Right lobe of liver (tissue), 6 donors: ENCODE measurements at regions not wholly inside any gene's neighbourhood (a gene's known extent, or its start where the extent isn't known, plus 50 kb on each side); places are given as distances from the start of the nearest gene placed in this dataset.

Experiments used
- ATAC-seq, 4 donors: fragments of 200-7000 bp; cut with Tn5 transposase; one replicate each; pipeline ENCODE4 v1.9.1; 2020; ENCODE audit warnings: mild to moderate bottlenecking in 4 of 4, moderate library complexity in 4 of 4
- DNase-seq, 3 donors: peaks; one replicate each; pipeline ENCODE4 v3.0.0-alpha.2; 2020
- H3K27ac ChIP-seq, 3 donors: fragments of 200-600 bp; one replicate each; pipeline ENCODE4 v1.8.0; 2022
- H3K27me3 ChIP-seq, 2 donors: fragments of 200-600 bp; one replicate each; pipeline ENCODE4 v1.8.0; 2022
- H3K36me3 ChIP-seq, 4 donors: fragments of 200-600 bp; sonication (generic) in 1 of 4; one replicate each; pipeline versions ENCODE4 v1.5.1 to v1.8.0; 2017 to 2022; ENCODE audit warnings: control low read depth in 1 of 4
- H3K4me1 ChIP-seq, 4 donors: fragments of 200-600 bp; sonication (generic) in 1 of 4; one replicate each; pipeline versions ENCODE4 v1.5.1 to v1.8.0; 2017 to 2022; ENCODE audit warnings: control low read depth in 1 of 4
- H3K4me3 ChIP-seq, 3 donors: fragments of 200-600 bp; one replicate each; pipeline ENCODE4 v1.8.0; 2022
- H3K9me3 ChIP-seq, 4 donors: fragments of 200-600 bp; sonication (generic) in 1 of 4; one replicate each; pipeline versions ENCODE4 v1.5.1 to v1.8.0; 2017 to 2022; ENCODE audit warnings: control low read depth in 1 of 4
- CTCF ChIP-seq, 4 donors: fragments of 200-600 bp in 3 of 4; fragments of 450-650 bp in 1 of 4; IDR thresholded peaks; one replicate each; pipeline versions ENCODE4 v1.5.1 to v1.8.0; 2016 to 2022; ENCODE audit warnings: antibody characterized with exemption in 4 of 4, mild to moderate bottlenecking in 2 of 4
- POLR2A ChIP-seq: fragments of 450-650 bp; IDR thresholded peaks from one replicate; pipeline ENCODE4 v1.6.1; 2017; ENCODE audit warnings: antibody characterized with exemption, mild to moderate bottlenecking
- WGBS: methylation state at CpG from one replicate; pipeline ENCODE4 v1.1.6; 2018; ENCODE audit warnings: low coverage, low lambda C conversion rate; ENCODE audit not compliant: insufficient coverage; ENCODE audit errors: missing lambda C conversion rate; 5-methylcytosine and 5-hydroxymethylcytosine counted together
- intact Hi-C, 2 donors: fragments of 100-400 bp; cut with DNase I; formaldehyde crosslinking; loops; one replicate each; pipeline versions ENCODE4 v1.11.2 to v1.14.1; 2022
- donor health status: DM: no; HTN: yes; CAD: no.
- donor health status: DM: no; HTN: no; CAD: no.
- donor health status: DM: no; HTN: no; CAD: no.
- donor health status: DM: no; HTN: yes; CAD: no.
- donor health status: DM: no; HTN: yes; CAD: no.

GRCh38 chr18:67710639-67711038 lies 194.1 kb upstream of the DSEL start:
- ATAC-seq (peak; percentile 86 to 97 (median 91)), DNase-seq (peak in 1 of 3 donors; percentile 61)
- no peak overlapping the region for H3K27ac ChIP-seq
- no peaks in the 10 kb centered on the region for H3K4me1 ChIP-seq
- 24% methylated on average over 2 of the region's 2 CpGs for WGBS
- no peaks in the 10 kb centered on the region for H3K36me3 ChIP-seq
- no peaks in the 10 kb centered on the region for H3K27me3 ChIP-seq
- no peaks in the 10 kb centered on the region for H3K9me3 ChIP-seq
- intact Hi-C loops: no loop called here
- H3K4me3 ChIP-seq: no peak overlapping the region
- TF ChIP-seq CTCF (IDR thresholded peaks at IDR 0.05) (peak; percentile 44 to 58 (median 50)), POLR2A (no peak)

- Histone ChIP-seq H3K27me3 (no peaks in the 10 kb centered on the region), H3K4me1 (no peaks in the 10 kb centered on the region), H3K36me3 (no peaks in the 10 kb centered on the region), H3K9me3 (no peaks in the 10 kb centered on the region), H3K27ac (no peak overlapping the region), H3K4me3 (no peak overlapping the region)
- no peak for DNase-seq
- TF ChIP-seq CTCF (IDR thresholded peaks at IDR 0.05): no peak
- TF ChIP-seq POLR2A: no peak
- ATAC-seq: no peak
- 72% methylated on average over 2 of the region's 2 CpGs for WGBS
- intact Hi-C loops: no loop called here
Observed at GRCh38 chr18:67705748-67706147, 189.2 kb upstream of the DSEL start.

GRCh38 chr18:67695684-67696083 lies 179.2 kb upstream of the DSEL start:
- TF ChIP-seq CTCF (IDR thresholded peaks at IDR 0.05): no peak
- TF ChIP-seq POLR2A: no peak
- Histone ChIP-seq H3K4me1 (no peaks in the 10 kb centered on the region), H3K9me3 (no peaks in the 10 kb centered on the region), H3K27ac (no peak overlapping the region), H3K4me3 (no peak overlapping the region), H3K27me3 (no peaks in the 10 kb centered on the region), H3K36me3 (no peaks in the 10 kb centered on the region)
- WGBS: 80% methylated on average over 1 of the region's 1 CpG
- DNase-seq: no peak
- intact Hi-C loops: no loop called here
- ATAC-seq: no peak

GRCh38 chr18:67694787-67695186 lies 178.3 kb upstream of the DSEL start:
- WGBS: 39% methylated on average over 2 of the region's 2 CpGs
- Histone ChIP-seq H3K27me3 (no peaks in the 10 kb centered on the region), H3K4me1 (no peaks in the 10 kb centered on the region), H3K4me3 (no peak overlapping the region), H3K36me3 (no peaks in the 10 kb centered on the region), H3K9me3 (no peaks in the 10 kb centered on the region), H3K27ac (no peak overlapping the region)
- intact Hi-C loops: no loop called here
- ATAC-seq (no peak), DNase-seq (no peak)
- TF ChIP-seq CTCF (IDR thresholded peaks at IDR 0.05) (no peak), POLR2A (no peak)

GRCh38 chr18:67692811-67693210 lies 176.3 kb upstream of the DSEL start:
- ATAC-seq: no peak
- WGBS: 76% methylated on average over 4 of the region's 4 CpGs
- TF ChIP-seq POLR2A (no peak), CTCF (IDR thresholded peaks at IDR 0.05) (no peak)
- Histone ChIP-seq H3K9me3 (no peaks in the 10 kb centered on the region), H3K27me3 (no peaks in the 10 kb centered on the region), H3K4me3 (no peak overlapping the region), H3K36me3 (no peaks in the 10 kb centered on the region), H3K4me1 (no peaks in the 10 kb centered on the region), H3K27ac (no peak overlapping the region)
- no peak for DNase-seq
- intact Hi-C loops: no loop called here
